Rectal smooth muscle tissue (tissue), 1 donor: ENCODE measurements at regions not wholly inside any gene's neighbourhood (a gene's known extent, or its start where the extent isn't known, plus 50 kb on each side); places are given as distances from the start of the nearest gene placed in this dataset.

Experiments used
- H3K27ac ChIP-seq: one replicate; pipeline ENCODE4 v1.7.0; 2013; ENCODE audit warnings: low read depth, low read length, inconsistent platforms
- H3K27me3 ChIP-seq: one replicate; pipeline ENCODE4 v1.7.0; 2013; ENCODE audit warnings: low read length; ENCODE audit not compliant: control insufficient read depth, insufficient read depth
- H3K36me3 ChIP-seq: one replicate; pipeline ENCODE4 v1.7.0; 2013; ENCODE audit warnings: low read length; ENCODE audit not compliant: control insufficient read depth, insufficient read depth
- H3K4me1 ChIP-seq: one replicate; pipeline ENCODE4 v1.7.0; 2013; ENCODE audit warnings: low read length; ENCODE audit not compliant: control insufficient read depth, insufficient read depth
- H3K4me3 ChIP-seq: one replicate; pipeline ENCODE4 v1.7.0; 2013; ENCODE audit warnings: low read length
- H3K9ac ChIP-seq: one replicate; pipeline ENCODE4 v1.7.0; 2013; ENCODE audit warnings: low read length

DNA sequence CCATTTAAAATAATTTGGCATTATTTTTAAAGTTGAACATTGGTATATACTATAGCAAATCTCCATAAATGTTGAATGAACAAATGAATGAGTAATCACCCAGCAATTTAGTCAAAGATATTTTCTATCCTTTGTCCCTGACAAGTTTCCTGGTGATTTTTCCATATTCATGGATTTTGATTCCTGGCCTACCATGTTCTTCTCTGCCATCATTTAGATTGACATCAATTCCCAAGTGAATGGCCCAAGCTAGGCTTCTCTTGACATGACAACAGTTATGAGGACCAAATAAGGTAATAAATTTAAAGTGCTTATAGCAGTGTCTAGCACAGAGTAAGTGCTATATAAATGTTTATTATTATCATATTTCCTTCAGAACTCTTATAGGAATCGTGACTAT, 120.1 kb upstream of the ADGRF1 start:
- Histone ChIP-seq H3K27me3 (no peaks in the 10 kb centered on the region), H3K4me3 (no peak overlapping the region), H3K9ac (no peak overlapping the region), H3K27ac (no peak overlapping the region), H3K36me3 (no peaks in the 10 kb centered on the region), H3K4me1 (peaks cover 5% of the 10 kb centered on the region)

- no peak overlapping the region for H3K9ac ChIP-seq
- no peaks in the 10 kb centered on the region for H3K36me3 ChIP-seq
- peaks cover 5% of the 10 kb centered on the region for H3K4me1 ChIP-seq
- H3K4me3 ChIP-seq: no peak overlapping the region
- no peak overlapping the region for H3K27ac ChIP-seq
- no peaks in the 10 kb centered on the region for H3K27me3 ChIP-seq
These were observed 119.1 kb upstream of the ADGRF1 start for GRCh38 chr6:47161176-47161687.

- Histone ChIP-seq H3K9ac (no peak overlapping the region), H3K36me3 (no peaks in the 10 kb centered on the region), H3K4me1 (peaks cover 5% of the 10 kb centered on the region), H3K27me3 (no peaks in the 10 kb centered on the region), H3K27ac (no peak overlapping the region), H3K4me3 (no peak overlapping the region)
These were observed 118.6 kb upstream of the ADGRF1 start for GRCh38 chr6:47160702-47161101.

GRCh38 chr6:47159763-47160162, 117.6 kb upstream of the ADGRF1 start:
- H3K4me3 ChIP-seq: no peak overlapping the region
- H3K27ac ChIP-seq: no peak overlapping the region

DNA sequence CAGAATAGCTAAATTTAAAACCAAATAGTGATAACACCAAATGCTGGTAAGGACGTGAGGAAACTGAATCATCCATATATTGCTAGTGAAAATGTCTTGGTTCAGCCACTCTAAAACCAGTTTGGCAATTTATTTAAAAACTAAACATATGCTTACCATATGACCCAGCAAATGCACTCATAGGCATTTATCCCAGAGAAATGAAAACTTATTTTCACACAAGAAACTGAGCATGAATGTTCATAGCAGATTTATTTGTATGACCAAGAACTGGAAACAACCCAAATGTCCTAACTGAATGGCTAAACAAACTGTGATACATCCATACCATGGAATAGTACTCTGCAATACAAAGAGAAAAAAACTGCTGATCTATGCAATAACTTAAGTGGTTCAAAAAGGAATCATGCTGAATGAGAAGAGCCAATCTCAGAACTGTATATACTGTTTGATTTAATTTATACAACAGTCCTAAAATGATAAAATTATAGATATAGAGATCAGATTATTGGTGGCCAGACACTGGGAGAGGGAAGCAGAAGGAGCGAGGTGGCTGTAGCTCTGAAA, 115.6 kb upstream of the ADGRF1 start:
- Histone ChIP-seq H3K27ac (no peak overlapping the region), H3K9ac (no peak overlapping the region), H3K4me3 (no peak overlapping the region), H3K4me1 (no peaks in the 10 kb centered on the region), H3K27me3 (no peaks in the 10 kb centered on the region), H3K36me3 (no peaks in the 10 kb centered on the region)

More at GRCh38 chr6:47159763-47160162, 117.6 kb upstream of the ADGRF1 start:
- H3K36me3 ChIP-seq: no peaks in the 10 kb centered on the region
- no peaks in the 10 kb centered on the region for H3K27me3 ChIP-seq
- no peak overlapping the region for H3K9ac ChIP-seq
- H3K4me1 ChIP-seq: peaks cover 5% of the 10 kb centered on the region

- H3K36me3 ChIP-seq: no peaks in the 10 kb centered on the region
- no peak overlapping the region for H3K9ac ChIP-seq
- H3K4me1 ChIP-seq: no peaks in the 10 kb centered on the region
- H3K27me3 ChIP-seq: no peaks in the 10 kb centered on the region
- H3K4me3 ChIP-seq: no peak overlapping the region
- no peak overlapping the region for H3K27ac ChIP-seq
These were observed 114.9 kb upstream of the ADGRF1 start for GRCh38 chr6:47157063-47157462.

GRCh38 chr6:47156196-47156595, 114.1 kb upstream of the ADGRF1 start:
- Histone ChIP-seq H3K4me3 (no peak overlapping the region), H3K27ac (no peak overlapping the region), H3K4me1 (no peaks in the 10 kb centered on the region), H3K9ac (no peak overlapping the region), H3K27me3 (no peaks in the 10 kb centered on the region), H3K36me3 (no peaks in the 10 kb centered on the region)

DNA sequence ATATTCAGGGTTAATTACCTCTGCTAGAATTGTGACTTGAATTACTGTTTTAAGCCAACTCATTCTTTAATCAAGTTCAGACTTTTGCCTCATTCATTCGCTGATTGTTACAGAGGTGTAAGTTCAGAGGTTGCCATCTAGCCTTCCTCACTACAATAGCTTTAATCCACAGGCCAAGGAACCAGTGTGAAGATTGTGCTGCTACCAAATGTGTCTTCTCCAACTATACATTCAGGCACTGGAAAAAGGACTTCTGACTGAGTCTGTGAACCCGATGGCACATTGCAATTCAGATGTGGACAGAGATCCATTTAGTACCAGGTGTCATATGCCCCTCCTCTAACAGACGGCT, 111.2 kb upstream of the ADGRF1 start:
- no peak overlapping the region for H3K9ac ChIP-seq
- H3K36me3 ChIP-seq: no peaks in the 10 kb centered on the region
- H3K27me3 ChIP-seq: no peaks in the 10 kb centered on the region
- no peaks in the 10 kb centered on the region for H3K4me1 ChIP-seq
- no peak overlapping the region for H3K27ac ChIP-seq
- H3K4me3 ChIP-seq: no peak overlapping the region

DNA sequence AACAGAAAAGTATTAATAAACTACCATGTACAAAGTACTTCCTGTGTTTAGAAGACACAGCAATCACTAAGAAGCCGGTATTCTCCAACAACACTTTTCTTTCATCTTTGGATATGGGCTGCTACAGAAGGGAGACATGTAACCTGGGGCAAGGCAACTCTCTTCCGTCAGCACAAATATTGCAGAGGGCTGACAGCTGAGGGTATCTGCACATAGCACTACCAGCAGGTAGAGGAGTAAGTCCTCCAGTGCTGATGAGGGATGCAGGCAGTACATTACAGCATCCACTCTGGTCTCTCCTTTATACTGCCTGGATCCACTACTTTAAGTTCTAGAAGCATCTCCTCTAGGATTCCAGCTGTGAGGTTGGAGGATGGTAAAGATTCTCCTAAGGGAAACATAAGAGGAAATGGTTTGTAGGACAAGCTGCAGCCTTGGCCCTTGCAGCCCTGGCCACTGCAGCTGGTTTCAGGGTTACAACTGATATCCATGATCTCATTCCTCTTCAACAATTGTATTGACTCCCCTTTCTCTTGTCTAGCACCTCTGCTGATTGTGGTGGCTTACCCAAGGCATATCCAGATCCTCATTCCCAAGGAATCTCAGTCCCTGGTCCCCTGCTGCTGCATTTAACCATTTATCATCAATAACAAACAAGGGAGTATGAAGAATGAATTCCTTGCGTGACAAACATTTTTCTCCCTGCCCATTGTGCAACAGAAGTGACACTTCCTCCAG, 110.7 kb upstream of the ADGRF1 start:
- Histone ChIP-seq H3K4me3 (no peak overlapping the region), H3K27me3 (no peaks in the 10 kb centered on the region), H3K36me3 (no peaks in the 10 kb centered on the region), H3K9ac (no peak overlapping the region), H3K27ac (no peak overlapping the region), H3K4me1 (peaks cover 3% of the 10 kb centered on the region)

- Histone ChIP-seq H3K36me3 (no peaks in the 10 kb centered on the region), H3K4me1 (peaks cover 11% of the 10 kb centered on the region), H3K27ac (no peak overlapping the region), H3K27me3 (no peaks in the 10 kb centered on the region), H3K9ac (no peak overlapping the region), H3K4me3 (no peak overlapping the region)
These were observed 109.2 kb upstream of the ADGRF1 start for GRCh38 chr6:47151232-47151898.

DNA sequence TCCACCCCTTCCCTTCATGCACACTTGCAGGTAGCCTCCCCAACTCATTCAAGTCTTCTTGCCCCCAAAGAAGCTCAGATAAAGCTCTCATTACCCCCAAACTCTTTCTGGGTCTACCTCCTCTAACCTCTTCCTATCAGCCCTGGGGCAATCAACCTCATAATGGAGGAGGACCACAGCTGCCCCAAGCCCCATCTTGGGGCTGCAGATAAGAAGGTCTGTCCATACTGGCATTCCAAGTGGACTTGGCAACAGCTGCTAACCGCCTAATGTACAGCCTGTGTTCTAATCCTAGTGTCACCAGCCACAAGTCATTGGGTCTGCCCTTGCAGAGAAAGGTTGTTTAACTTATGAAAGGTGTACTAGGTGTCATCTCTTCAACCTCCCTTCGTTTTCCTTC, 107.4 kb upstream of the ADGRF1 start:
- no peak overlapping the region for H3K27ac ChIP-seq
- H3K27me3 ChIP-seq: no peaks in the 10 kb centered on the region
- H3K4me1 ChIP-seq: peaks cover 13% of the 10 kb centered on the region
- no peak overlapping the region for H3K4me3 ChIP-seq
- no peaks in the 10 kb centered on the region for H3K36me3 ChIP-seq
- H3K9ac ChIP-seq: no peak overlapping the region

DNA sequence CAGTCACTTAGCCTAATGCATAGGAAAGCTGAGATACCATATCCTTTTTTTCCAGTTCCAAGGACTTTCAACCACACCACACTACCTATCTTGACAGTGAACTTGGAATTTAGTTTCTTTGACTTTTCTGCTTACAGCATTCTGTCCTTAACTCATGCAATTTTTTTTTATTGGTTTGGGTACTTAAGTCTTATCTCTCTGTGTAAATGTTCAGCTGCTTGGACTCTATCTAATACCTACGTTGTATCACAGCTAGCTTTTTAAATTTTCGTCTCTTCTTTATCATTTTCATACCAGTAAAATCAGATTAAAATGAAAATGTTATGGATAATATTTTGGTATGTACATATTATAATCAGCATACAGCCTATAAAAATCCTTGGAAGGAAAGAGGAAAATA, 106.9 kb upstream of the ADGRF1 start:
- Histone ChIP-seq H3K27me3 (no peaks in the 10 kb centered on the region), H3K9ac (no peak overlapping the region), H3K4me1 (peaks cover 13% of the 10 kb centered on the region), H3K36me3 (no peaks in the 10 kb centered on the region), H3K27ac (no peak overlapping the region), H3K4me3 (no peak overlapping the region)
